ENCODE measurements at regions not wholly inside any gene's neighbourhood (a gene's known extent, or its start where the extent isn't known, plus 50 kb on each side); places are given as distances from the start of the nearest gene placed in this dataset.

- TF ChIP-seq POLR2AphosphoS5 (IDR thresholded peaks at IDR 0.05; ENCODE audit: borderline replicate concordance, low read depth, low read length) = no peak
- TF ChIP-seq EZH2 (IDR thresholded peaks at IDR 0.05) = no peak
- no peak for TF ChIP-seq FOXP2 (optimal IDR thresholded peaks at IDR 0.05; ENCODE audit: control extremely low read depth, extremely low read length, insufficient read depth)
These were observed 66.9 kb upstream of the APOBEC4 start for GRCh38 chr1:183720028-183720427.

Measured in SK-N-MC (cell line).